OCI-LY3 (cell line): ENCODE measurements at regions not wholly inside any gene's neighbourhood (a gene's known extent, or its start where the extent isn't known, plus 50 kb on each side); places are given as distances from the start of the nearest gene placed in this dataset.
A peak's percentile ranks its signal among the peaks of the same experiment; 100 is the strongest.

ENCODE experiments used
- H2AFZ ChIP-seq: fragments of 200-600, 300-600 bp; shearing (Covaris generic); 2 replicates; pipeline ENCODE4 v1.6.0; 2014; ENCODE audit warnings: antibody characterized with exemption, low read depth, low read length
- H3K27ac ChIP-seq: fragments of 200-600, 300-600 bp; sonication (generic); 2 replicates; pipeline ENCODE4 v1.5.1; 2014; ENCODE audit warnings: mild to moderate bottlenecking, low read length, moderate library complexity, mixed read lengths
- H3K27me3 ChIP-seq: fragments of 200-600, 300-600 bp; sonication (generic); 2 replicates; pipeline ENCODE4 v1.6.1; 2014; ENCODE audit warnings: low read depth, low read length, mixed read lengths
- H3K36me3 ChIP-seq: fragments of 200-600, 300-600 bp; sonication (generic); replicated peaks from 2 replicates; pipeline ENCODE3; 2014; ENCODE audit warnings: low read depth, low read length, mixed read lengths
- H3K4me1 ChIP-seq: fragments of 300-600, 200-600 bp; sonication (generic); 2 replicates; pipeline ENCODE4 v1.6.1; 2014; ENCODE audit warnings: low read length, mixed read lengths
- H3K4me2 ChIP-seq: fragments of 200-600, 300-600 bp; sonication (generic); 2 replicates; pipeline ENCODE4 v1.6.1; 2014; ENCODE audit warnings: low read length, mixed read lengths
- H3K4me3 ChIP-seq: fragments of 300-600, 200-600 bp; sonication (generic); 2 replicates; pipeline ENCODE4 v1.5.1; 2014; ENCODE audit warnings: antibody characterized with exemption, mild to moderate bottlenecking, low read length, moderate library complexity
- H3K79me2 ChIP-seq: fragments of 300-600, 200-600 bp; shearing (Covaris generic); 2 replicates; pipeline ENCODE4 v1.6.1; 2014; ENCODE audit warnings: mild to moderate bottlenecking, low read length, mixed read lengths
- H3K9ac ChIP-seq: fragments of 300-600, 200-600 bp; shearing (Covaris generic); 2 replicates; pipeline ENCODE4 v1.6.0; 2014; ENCODE audit warnings: mild to moderate bottlenecking, low read length, moderate library complexity
- H3K9me3 ChIP-seq: fragments of 200-600, 300-600 bp; shearing (Covaris generic); 2 replicates; pipeline ENCODE4 v1.6.1; 2014; ENCODE audit warnings: low read length, mixed read lengths; ENCODE audit not compliant: insufficient read depth
- H4K20me1 ChIP-seq: fragments of 200-600, 300-600 bp; sonication (generic); 2 replicates; pipeline ENCODE4 v1.6.1; 2016; ENCODE audit warnings: low read length, mixed read lengths; ENCODE audit not compliant: insufficient read depth
- EZH2phosphoT487 ChIP-seq: fragments of 200-600 bp; shearing (Covaris generic); IDR thresholded peaks from 2 replicates; pipeline ENCODE4 v1.6.1; 2018; ENCODE audit warnings: antibody characterized with exemption, mixed run types, low read depth
- TF ChIP-seq, protein P1 (sequence below): fragments of 200-600, 300-600 bp; sonication (generic); IDR thresholded peaks from 2 replicates; pipeline ENCODE4 v1.5.1; 2014; ENCODE audit warnings: antibody characterized with exemption, low read length, low read depth

DNA sequence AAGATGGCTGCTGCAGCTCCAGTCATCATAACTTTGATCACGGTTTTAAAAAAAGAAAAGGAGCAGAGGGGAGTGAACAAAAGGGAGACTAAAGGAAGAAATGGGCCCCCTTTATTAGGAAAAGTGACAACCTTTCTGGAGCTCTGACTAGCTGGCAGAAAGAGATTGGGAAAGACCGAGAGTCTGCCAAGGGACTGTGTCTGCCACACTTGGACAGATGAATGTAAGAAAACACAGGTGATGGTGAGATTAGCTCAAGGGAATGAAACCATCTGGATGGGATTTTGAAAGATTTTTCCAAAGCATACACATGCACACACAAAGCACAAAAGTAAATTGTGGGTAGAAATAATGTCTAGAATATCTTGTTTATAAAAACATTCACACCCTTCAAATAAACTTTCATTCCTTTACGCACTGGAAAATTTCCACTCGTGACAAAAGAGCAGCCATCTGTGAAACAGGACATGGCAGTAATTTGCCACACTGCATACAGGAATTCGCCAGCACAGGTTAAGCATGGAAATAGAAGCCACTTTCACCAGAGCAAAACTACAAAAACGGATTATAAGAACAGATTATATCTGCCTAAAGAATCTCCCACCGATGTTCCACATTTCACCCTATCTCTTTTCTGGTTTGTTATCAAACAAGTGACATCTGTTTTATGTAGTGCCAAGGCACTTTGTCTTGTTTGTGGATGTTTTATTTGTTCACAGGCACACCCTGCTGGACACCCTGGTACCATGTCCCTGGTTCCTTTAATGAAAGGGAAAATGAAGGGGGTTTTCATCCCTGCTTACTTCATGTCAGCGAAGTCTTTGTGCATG lies 819.5 kb downstream of the DIAPH3 start:
- Histone ChIP-seq H3K27me3 (no peaks in the 10 kb centered on the region), H3K27ac (no peak overlapping the region), H3K9ac (no peak overlapping the region), H4K20me1 (no peaks in the 10 kb centered on the region), H3K79me2 (no peaks in the 10 kb centered on the region), H3K36me3 (no peaks in the 10 kb centered on the region), H2AFZ (no peak overlapping the region), H3K4me2 (no peak overlapping the region), H3K4me1 (no peaks in the 10 kb centered on the region), H3K4me3 (no peak overlapping the region), H3K9me3 (no peaks in the 10 kb centered on the region)
- TF ChIP-seq, protein P1, sequence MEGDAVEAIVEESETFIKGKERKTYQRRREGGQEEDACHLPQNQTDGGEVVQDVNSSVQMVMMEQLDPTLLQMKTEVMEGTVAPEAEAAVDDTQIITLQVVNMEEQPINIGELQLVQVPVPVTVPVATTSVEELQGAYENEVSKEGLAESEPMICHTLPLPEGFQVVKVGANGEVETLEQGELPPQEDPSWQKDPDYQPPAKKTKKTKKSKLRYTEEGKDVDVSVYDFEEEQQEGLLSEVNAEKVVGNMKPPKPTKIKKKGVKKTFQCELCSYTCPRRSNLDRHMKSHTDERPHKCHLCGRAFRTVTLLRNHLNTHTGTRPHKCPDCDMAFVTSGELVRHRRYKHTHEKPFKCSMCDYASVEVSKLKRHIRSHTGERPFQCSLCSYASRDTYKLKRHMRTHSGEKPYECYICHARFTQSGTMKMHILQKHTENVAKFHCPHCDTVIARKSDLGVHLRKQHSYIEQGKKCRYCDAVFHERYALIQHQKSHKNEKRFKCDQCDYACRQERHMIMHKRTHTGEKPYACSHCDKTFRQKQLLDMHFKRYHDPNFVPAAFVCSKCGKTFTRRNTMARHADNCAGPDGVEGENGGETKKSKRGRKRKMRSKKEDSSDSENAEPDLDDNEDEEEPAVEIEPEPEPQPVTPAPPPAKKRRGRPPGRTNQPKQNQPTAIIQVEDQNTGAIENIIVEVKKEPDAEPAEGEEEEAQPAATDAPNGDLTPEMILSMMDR = peak; percentile 12; the same call in 1 of the 2 replicates
- no peak for TF ChIP-seq EZH2phosphoT487

DNA sequence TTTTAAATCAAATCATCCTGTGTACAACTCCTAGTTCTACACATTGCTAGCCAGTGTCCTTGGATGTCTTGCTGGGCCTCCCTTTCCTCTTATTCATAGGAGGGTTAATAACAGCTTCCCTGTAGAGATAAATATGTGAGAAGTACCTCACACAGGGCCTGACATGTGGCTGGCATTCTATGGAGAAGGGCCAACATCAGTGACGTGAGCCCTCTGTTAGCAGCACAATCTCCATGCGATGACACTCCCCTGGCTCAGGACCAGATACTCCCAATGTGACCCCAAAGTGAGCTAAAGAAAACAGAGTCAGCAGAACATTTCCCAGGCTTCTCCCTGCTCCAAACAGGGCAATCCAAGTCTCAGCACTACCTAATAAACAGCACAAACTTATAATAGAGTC lies 818.4 kb downstream of the DIAPH3 start:
- no peaks in the 10 kb centered on the region for H3K36me3 ChIP-seq
- H2AFZ ChIP-seq = no peak overlapping the region
- no peaks in the 10 kb centered on the region for H3K9me3 ChIP-seq
- H3K79me2 ChIP-seq = no peaks in the 10 kb centered on the region
- H3K27me3 ChIP-seq = peaks cover 3% of the 10 kb centered on the region; the same call in 1 of the 2 replicates
- no peak overlapping the region for H3K9ac ChIP-seq
- H3K4me1 ChIP-seq = no peaks in the 10 kb centered on the region
- no peaks in the 10 kb centered on the region for H4K20me1 ChIP-seq
- TF ChIP-seq EZH2phosphoT487 = no peak
- TF ChIP-seq, protein P1 = no peak
- no peak overlapping the region for H3K4me2 ChIP-seq
- H3K4me3 ChIP-seq = no peak overlapping the region
- no peak overlapping the region for H3K27ac ChIP-seq

DNA sequence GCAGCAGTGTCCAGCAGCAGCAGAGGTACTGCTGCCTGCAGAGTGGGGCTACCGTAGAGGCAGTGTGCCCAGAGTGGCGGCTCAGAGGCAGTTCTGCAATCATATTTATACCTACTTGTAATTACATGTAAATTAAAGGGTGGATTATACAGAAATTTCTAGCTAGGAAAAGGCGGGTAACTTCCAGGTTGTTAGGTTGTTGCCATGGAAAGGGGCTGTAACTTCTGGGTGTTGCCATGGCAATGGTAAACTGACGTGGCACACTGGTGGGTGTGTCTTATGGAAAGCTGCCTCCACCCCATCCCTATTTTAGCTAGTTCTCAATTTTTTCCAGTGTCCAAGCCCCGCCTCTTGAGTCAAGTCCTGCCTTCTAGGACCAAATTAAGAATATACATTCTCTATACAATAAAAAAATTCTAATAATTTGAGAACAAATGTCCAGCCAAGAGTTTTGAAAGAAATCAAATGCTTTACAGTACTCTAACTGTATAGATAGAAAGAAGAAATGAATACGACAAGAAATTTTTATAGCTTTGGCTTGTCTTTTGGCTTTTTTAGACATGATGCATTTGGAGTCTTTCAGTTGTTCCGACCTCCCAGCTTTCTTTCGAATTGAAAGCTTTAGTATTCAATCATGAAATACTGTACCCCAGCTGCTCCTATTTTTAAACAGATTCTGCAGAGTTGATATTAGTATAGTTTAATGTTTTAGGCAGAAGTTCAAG lies 816.6 kb downstream of the DIAPH3 start:
- no peaks in the 10 kb centered on the region for H3K4me1 ChIP-seq
- TF ChIP-seq EZH2phosphoT487 = no peak
- TF ChIP-seq, protein P1 = no peak
- no peak overlapping the region for H2AFZ ChIP-seq
- no peaks in the 10 kb centered on the region for H4K20me1 ChIP-seq
- peaks cover 3% of the 10 kb centered on the region; the same call in 1 of the 2 replicates for H3K27me3 ChIP-seq
- H3K9me3 ChIP-seq = no peaks in the 10 kb centered on the region
- H3K79me2 ChIP-seq = no peaks in the 10 kb centered on the region
- H3K27ac ChIP-seq = no peak overlapping the region
- H3K9ac ChIP-seq = no peak overlapping the region
- no peak overlapping the region for H3K4me3 ChIP-seq
- no peaks in the 10 kb centered on the region for H3K36me3 ChIP-seq
- no peak overlapping the region for H3K4me2 ChIP-seq

GRCh38 chr13:59348617-59349016 lies 815.1 kb downstream of the DIAPH3 start:
- Histone ChIP-seq H3K79me2 (no peaks in the 10 kb centered on the region), H3K9ac (no peak overlapping the region), H3K4me3 (no peak overlapping the region), H3K4me2 (no peak overlapping the region), H2AFZ (no peak overlapping the region), H3K27me3 (peaks cover 3% of the 10 kb centered on the region; the same call in 1 of the 2 replicates), H3K9me3 (no peaks in the 10 kb centered on the region), H3K36me3 (no peaks in the 10 kb centered on the region), H4K20me1 (no peaks in the 10 kb centered on the region), H3K27ac (no peak overlapping the region), H3K4me1 (no peaks in the 10 kb centered on the region)
- no peak for TF ChIP-seq EZH2phosphoT487
- TF ChIP-seq, protein P1 = no peak
